HFF-Myc (cell line): ENCODE measurements at regions not wholly inside any gene's neighbourhood (a gene's known extent, or its start where the extent isn't known, plus 50 kb on each side); places are given as distances from the start of the nearest gene placed in this dataset.

Experiments used
- DNase-seq: peaks from one replicate; pipeline ENCODE4 v3.0.0-alpha.2; 2011; ENCODE audit warnings: low read depth; ENCODE audit errors: extremely low read depth
- H3K4me3 ChIP-seq: replicated peaks from 2 replicates; pipeline ENCODE4 v1.5.1; 2011; ENCODE audit warnings: low read depth, mild to moderate bottlenecking, control low read depth, low read length
- CTCF ChIP-seq: IDR thresholded peaks from 2 replicates; pipeline ENCODE4 v1.5.1; 2012; ENCODE audit warnings: mild to moderate bottlenecking, low read depth, low read length, control low read depth; ENCODE audit errors: missing control alignments

DNA sequence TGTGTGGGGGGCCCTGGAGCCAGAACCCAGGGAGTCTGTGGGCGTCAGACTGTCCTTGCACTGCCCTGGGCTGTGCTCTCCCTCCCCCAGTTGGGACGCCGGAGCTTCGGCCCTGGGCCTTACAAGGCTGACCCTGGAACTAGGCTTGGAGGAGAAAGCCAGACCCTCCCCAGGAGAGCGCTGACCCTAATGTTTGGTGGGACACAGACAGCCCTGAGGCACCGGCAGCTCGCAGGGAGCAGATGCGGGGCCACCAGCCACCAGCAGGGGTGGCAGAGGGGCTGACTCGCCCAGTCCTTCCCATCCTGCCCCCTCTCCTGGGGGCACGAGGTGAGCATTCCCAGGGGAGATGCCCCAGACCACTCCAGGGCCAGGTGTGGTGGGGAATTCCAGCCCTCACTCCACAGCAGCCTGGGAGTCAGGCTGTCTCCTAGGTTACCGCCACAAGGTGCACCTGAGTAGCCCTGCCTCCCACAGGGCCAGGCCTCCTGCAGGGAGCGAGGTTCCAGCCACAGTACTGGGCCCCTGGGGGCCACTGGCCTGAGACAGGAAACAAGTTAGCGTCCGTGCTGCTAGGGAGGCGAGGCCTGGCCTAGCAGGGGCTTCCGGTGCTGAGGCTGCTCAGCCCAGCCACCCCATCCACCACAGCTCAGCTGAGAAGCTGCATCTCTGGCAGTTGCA is 134.6 kb downstream of the OLFM1 start:
- TF ChIP-seq CTCF = no peak
- no peak overlapping the region for H3K4me3 ChIP-seq
- no peak for DNase-seq

DNA sequence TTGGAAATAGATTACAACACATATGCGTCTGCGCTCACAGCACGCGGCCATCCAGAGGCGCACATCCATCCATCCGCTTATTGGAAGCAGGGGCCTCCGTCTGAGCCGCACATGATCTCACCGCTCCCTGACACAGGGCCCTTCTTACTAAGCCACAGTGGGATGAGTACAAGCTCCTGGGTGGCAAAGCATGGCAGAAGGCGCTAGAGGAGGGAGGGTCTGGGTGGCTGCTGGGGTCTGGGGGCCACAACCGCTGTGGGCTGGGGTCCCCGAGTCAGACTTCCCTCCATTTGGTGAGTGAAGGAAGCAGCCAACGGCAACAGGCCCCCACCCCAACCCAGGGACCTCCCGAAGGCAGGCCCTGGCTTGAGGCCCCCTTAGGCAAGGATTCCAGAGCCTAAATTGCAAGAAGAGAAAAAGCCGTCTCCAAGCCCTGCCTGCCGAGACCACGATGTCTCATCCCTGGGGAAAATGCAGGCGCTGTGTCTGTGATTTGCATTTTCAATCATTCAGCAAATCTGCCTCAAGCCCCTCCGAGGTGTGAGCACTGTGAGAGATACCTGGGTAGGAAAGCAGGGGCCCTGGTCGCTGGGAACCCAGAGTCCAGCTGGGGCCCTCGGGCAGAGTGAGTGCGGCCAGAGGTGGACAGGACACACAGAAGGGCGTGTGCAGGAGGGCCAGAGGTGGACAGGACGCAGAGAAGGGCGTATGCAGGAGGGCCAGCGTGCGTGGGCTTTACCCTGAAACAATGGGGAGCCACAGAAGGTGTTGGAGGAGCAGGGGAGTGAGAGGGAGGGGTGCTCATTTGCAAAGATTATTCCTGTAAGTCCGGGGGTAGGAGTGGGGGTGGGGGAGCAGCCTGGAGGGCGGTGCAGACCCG is 135.7 kb downstream of the OLFM1 start:
- no peak for DNase-seq
- no peak for TF ChIP-seq CTCF
- no peak overlapping the region for H3K4me3 ChIP-seq

- H3K4me3 ChIP-seq = no peak overlapping the region
- no peak for TF ChIP-seq CTCF
- DNase-seq = no peak
These were observed 136.4 kb downstream of the OLFM1 start for GRCh38 chr9:135223831-135224230.

GRCh38 chr9:135224286-135224877 is 136.9 kb downstream of the OLFM1 start:
- DNase-seq = no peak
- H3K4me3 ChIP-seq = no peak overlapping the region
- TF ChIP-seq CTCF = no peak

- no peak overlapping the region for H3K4me3 ChIP-seq
- DNase-seq = no peak
- TF ChIP-seq CTCF = no peak
These were observed 137.6 kb downstream of the OLFM1 start for GRCh38 chr9:135224921-135225541.

DNA sequence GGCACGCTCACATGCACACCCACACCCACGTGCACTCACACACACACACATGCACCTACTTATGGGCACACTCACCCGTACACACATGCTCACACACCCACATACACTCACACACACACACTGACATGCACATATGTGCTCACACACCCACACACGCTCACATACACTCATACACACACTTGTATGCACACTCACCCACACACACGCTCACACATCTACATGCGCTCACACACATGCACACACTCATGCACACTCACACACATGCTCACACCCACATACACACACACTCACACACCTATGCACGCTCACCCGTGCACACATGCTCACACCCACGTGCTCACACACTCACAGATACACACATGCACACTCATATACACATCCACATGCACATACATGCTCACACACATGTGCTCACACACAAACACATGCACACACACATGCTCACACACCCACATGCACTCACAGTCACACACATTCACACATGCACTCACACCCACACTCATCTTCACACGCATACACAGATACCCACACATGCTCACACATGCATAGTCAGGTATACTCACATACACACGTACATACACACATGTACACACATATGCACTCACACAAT is 138.3 kb downstream of the OLFM1 start:
- no peak for TF ChIP-seq CTCF
- H3K4me3 ChIP-seq = no peak overlapping the region
- no peak for DNase-seq
